ENCODE measurements at regions not wholly inside any gene's neighbourhood (a gene's known extent, or its start where the extent isn't known, plus 50 kb on each side); places are given as distances from the start of the nearest gene placed in this dataset.
"Not testable (repeated sequence)": the region's sequence is repeated elsewhere in the genome, so short reads cannot be mapped to it uniquely, and the experiment has no call there.

DNA sequence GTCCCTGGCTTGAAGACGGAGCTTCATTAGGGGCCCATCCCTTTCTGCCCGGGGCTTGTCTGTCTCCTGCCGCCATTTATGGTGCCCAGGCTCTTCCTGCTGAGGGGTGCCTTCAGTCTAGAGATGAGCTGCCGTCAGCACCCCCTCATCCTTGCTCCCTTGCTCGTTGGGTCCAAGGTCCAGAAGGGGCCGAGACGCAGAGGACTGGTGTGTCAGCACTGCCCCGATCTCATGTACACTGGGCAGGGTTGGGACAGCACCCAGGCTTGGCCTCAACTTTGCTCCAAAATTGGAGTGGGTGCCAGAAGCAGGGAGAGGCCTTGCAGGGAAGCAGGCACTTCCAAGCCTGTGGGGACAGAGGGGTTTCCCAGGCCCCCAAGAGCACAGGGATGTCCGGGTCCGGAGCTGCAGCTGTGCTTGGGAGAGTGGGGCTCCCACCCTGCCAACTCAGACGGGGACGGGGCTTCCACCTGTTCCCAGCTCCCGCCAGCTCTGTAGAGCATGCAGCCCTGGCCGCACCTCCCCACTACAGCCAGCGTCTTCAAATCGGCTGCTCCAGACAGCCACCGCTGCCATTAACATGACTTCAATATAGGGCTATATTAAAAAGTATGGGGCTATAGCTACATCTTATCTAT, 488.8 kb downstream of the TENT5A start:
- DNase-seq (ENCODE audit: insufficient read length) (no peak), FAIRE-seq (no peak)
- TF ChIP-seq POLR2AphosphoS5 (IDR thresholded peaks at IDR 0.05; ENCODE audit: low read depth, low read length): no peak

DNA sequence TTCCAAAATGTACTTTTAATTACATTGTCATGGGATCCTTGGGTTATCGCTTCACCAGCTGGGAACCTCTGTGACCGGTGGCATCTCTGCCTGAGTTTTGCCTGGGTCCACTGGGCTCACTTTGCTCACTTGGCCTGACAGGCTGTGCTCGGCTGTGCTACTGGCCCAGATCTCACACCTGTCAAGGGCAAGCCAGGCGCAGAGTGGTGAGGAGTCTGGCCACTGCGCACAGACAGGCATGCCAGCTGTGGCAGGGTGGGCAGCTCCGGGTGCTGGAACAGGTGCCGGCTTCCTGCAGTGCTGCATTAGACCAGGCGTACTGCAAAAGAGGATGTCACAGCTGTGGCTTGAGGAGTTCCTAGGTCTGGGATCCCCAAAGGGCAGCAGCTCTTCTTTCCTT, 489.8 kb downstream of the TENT5A start:
- FAIRE-seq: no peak
- DNase-seq (ENCODE audit: insufficient read length): no peak
- no peak for TF ChIP-seq POLR2AphosphoS5 (IDR thresholded peaks at IDR 0.05; ENCODE audit: low read depth, low read length)
- TF ChIP-seq TAF1 (IDR thresholded peaks at IDR 0.05; ENCODE audit: borderline replicate concordance, low read depth, low read length): no peak
- no peak for TF ChIP-seq POLR2A (IDR thresholded peaks at IDR 0.05; ENCODE audit: low read depth, low read length)

DNA sequence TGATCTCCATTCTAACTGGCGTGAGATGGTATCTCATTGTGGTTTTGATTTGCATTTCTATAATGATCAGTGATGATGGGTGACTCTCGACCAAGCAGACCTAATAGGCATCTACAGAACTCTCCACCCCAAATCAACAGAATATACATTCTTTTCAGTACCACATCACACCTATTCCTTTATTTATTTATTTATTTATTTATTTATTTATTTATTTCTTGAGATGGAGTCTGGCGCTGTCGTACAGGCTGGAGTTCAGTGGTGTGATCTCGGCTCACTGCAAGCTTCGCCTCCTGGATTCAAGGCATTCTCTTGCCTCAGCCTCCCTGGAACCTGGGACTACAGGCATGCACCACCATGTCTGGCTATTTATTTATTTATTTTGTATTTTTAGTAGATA, 496.3 kb downstream of the TENT5A start:
- not testable (repeated sequence) for DNase-seq (ENCODE audit: insufficient read length); FAIRE-seq

DNA sequence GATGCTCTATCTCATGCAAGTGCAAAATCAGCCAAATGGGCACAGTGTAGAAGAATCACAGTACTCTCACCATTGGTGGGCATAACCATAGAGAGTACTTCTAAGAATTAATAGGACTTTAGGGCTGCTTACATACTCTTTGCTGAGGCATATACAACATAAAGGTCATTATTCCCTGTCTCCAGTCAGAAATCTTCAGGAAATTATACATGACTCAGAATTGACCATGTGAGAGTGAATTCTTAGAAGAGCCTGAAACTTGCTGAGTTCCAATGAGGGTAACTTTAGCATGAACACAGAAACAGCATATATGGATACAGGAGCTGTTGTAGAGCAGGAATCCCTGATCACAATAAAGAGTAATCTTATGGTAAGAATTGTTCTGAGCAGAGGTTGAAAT, 498.7 kb downstream of the TENT5A start:
- FAIRE-seq: no peak
- TF ChIP-seq TAF1 (IDR thresholded peaks at IDR 0.05; ENCODE audit: borderline replicate concordance, low read depth, low read length): no peak
- TF ChIP-seq POLR2A (IDR thresholded peaks at IDR 0.05; ENCODE audit: low read depth, low read length): no peak
- no peak for TF ChIP-seq POLR2AphosphoS5 (IDR thresholded peaks at IDR 0.05; ENCODE audit: low read depth, low read length)
- DNase-seq (ENCODE audit: insufficient read length): no peak

DNA sequence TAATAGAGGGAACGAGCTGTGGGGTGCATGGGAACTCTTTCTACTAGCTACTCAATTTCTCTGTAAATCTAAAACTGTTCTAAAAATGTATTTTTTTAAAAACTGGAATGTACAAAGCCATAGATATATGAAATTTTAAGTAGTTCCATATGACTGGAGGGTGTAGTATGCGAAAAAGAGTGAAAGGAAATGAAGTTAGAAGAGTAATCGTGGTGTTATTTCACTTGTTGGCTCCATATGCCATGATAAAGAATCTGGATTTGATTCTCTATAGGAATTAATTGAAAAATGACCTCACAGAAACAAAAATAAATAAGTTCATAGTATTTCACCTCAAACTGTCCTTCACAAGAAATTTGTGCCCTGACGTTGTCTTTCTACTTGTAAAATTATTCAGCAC, 500.2 kb downstream of the TENT5A start:
- FAIRE-seq (no peak), DNase-seq (ENCODE audit: insufficient read length) (no peak)
- TF ChIP-seq TAF1 (IDR thresholded peaks at IDR 0.05; ENCODE audit: borderline replicate concordance, low read depth, low read length): no peak
- TF ChIP-seq POLR2A (IDR thresholded peaks at IDR 0.05; ENCODE audit: low read depth, low read length): no peak
- no peak for TF ChIP-seq POLR2AphosphoS5 (IDR thresholded peaks at IDR 0.05; ENCODE audit: low read depth, low read length)

DNA sequence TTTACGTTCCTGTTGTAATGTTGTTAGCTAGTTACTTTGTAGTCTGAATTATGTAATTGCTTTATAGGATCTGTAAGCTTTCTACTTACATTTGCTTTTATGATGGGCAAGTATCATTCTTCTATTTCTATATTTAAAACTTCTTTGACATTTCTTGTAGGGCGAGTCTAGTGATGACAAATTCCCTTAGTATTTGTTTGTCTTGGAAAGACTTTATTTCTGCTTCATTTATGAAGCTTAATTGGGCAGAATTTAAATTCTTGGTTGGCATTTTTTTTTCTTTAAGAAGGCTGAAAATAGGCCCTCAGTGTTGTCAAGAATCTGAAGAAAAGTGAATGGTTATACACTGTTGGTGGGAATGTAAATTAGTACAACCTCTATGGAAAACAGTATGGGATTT, 506.3 kb downstream of the TENT5A start:
- TF ChIP-seq POLR2AphosphoS5 (IDR thresholded peaks at IDR 0.05; ENCODE audit: low read depth, low read length) (no peak), POLR2A (IDR thresholded peaks at IDR 0.05; ENCODE audit: low read depth, low read length) (no peak), TAF1 (IDR thresholded peaks at IDR 0.05; ENCODE audit: borderline replicate concordance, low read depth, low read length) (no peak)
- DNase-seq (ENCODE audit: insufficient read length) (no peak), FAIRE-seq (no peak)

DNA sequence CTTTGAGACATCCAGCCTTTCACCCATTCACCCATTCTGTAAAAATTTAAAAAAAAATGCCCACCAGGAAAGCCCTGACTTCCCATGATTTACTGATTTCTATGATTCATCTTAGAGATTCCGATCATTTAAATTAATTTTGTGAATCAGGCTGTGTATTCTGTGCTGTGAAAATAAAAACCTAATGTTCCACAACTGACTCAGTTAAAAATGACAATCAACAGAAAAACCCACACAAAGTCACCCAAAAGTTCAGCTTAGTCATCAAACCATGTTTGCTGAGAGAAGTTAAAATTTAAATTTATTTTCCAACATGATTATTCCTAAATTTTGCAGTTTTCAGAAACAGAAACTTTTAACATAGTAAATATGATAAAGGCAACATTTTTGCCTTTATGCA, 509.9 kb downstream of the TENT5A start:
- DNase-seq (ENCODE audit: insufficient read length) (no peak), FAIRE-seq (no peak)
- TF ChIP-seq POLR2A (IDR thresholded peaks at IDR 0.05; ENCODE audit: low read depth, low read length): no peak
- TF ChIP-seq POLR2AphosphoS5 (IDR thresholded peaks at IDR 0.05; ENCODE audit: low read depth, low read length): no peak
- TF ChIP-seq TAF1 (IDR thresholded peaks at IDR 0.05; ENCODE audit: borderline replicate concordance, low read depth, low read length): no peak

DNA sequence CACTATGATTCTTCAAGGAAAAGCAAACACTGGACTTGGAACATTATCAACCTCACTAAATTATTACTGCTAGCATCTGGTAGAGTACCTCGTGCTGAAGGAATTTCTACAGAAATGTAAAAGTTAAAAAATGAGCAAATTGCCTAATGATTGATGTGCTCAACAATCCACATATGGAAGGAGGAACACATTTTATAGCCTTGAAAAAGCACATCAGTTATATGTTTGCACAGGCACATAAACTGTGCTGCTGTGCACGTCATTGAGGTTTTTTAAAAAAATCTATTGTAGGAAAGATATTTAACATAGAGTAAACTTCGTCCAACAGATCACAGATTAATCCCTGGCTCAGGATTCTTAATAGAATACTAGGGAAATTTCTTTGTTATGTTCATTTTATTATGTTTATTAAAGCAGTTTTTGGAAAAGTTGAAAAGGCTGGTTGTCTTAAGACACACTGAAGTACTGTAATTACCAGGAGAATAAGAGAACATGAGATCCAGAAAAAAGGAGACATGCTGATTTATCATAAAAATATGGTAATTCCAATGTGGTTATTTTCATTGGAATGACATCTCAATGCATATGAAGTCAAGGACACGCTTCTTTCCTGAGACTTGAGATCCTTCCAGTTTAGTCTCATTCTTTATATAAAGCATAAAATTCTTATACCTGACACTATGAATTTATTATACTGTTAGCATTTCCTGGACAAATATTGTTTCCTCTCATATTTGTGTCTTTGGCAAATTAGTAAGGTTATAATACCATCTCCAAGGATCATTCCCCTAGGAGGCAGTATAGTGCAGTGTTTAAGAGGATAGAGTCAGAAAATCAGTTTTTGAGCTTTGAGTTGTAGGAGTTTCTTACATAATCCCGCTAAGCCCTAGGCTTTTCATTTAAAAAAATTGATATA, 511.1 kb downstream of the TENT5A start:
- no peak for FAIRE-seq
- TF ChIP-seq POLR2AphosphoS5 (IDR thresholded peaks at IDR 0.05; ENCODE audit: low read depth, low read length): no peak
- TF ChIP-seq TAF1 (IDR thresholded peaks at IDR 0.05; ENCODE audit: borderline replicate concordance, low read depth, low read length): no peak
- no peak for TF ChIP-seq POLR2A (IDR thresholded peaks at IDR 0.05; ENCODE audit: low read depth, low read length)
- DNase-seq (ENCODE audit: insufficient read length): no peak

DNA sequence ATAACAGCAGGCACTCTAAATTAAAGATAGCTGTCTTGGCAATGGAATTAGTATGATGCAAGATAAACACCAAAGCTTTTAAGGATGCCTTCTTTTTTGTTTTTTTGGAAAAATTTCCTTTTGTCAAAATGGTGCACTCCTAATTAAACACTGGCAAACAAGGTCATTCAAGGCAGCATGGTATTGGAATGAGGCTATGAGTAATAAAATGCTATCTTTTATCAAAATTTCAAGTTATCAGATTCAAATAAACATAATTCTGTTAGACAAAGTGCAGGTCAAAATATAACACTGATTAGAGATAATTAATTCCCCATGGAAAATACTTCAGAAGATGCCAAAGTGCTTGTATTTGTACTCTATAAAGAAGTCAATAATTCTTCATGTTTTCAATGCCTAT, 514.1 kb downstream of the TENT5A start:
- DNase-seq (ENCODE audit: insufficient read length): no peak
- TF ChIP-seq POLR2AphosphoS5 (IDR thresholded peaks at IDR 0.05; ENCODE audit: low read depth, low read length): no peak
- TF ChIP-seq POLR2A (IDR thresholded peaks at IDR 0.05; ENCODE audit: low read depth, low read length): no peak
- no peak for TF ChIP-seq TAF1 (IDR thresholded peaks at IDR 0.05; ENCODE audit: borderline replicate concordance, low read depth, low read length)
- FAIRE-seq: no peak

DNA sequence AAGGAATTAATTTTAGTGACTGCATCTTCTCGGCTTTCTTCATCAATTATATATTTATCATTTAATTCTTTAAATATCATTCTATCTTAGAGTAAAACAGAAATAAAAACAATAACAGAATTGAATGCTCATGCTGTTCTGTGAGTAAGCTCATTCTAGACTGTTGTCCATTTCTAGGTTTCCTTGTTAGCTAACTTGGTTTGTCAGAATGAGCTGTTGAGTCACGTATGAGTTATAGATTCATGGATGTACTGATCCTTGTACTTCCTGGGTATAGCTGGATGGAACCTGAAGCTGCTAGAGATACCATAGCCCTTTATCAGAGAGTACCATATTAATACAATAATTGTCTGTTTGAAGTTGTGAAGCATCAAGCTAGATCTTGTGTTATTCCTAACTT, 515.3 kb downstream of the TENT5A start:
- TF ChIP-seq POLR2A (IDR thresholded peaks at IDR 0.05; ENCODE audit: low read depth, low read length) (no peak), TAF1 (IDR thresholded peaks at IDR 0.05; ENCODE audit: borderline replicate concordance, low read depth, low read length) (no peak), POLR2AphosphoS5 (IDR thresholded peaks at IDR 0.05; ENCODE audit: low read depth, low read length) (no peak)
- FAIRE-seq (no peak), DNase-seq (ENCODE audit: insufficient read length) (no peak)

DNA sequence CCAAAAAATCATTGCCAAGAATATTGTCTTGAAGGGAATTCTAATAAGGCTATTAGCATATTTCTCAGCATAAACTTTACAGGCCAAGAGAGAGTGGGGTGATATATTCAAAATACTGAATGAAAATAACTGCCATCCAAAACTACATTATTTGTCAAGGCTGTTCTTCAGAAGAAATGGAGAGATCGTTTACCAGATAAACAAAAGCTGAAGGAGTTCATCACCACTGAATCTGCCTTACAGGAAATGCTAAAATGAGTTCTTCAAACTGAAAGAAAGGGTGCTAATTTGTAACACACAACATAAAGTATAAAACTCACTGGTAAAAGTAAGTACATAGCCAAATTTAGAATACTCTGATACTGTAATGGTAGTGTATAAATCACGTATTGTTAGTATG, 517.0 kb downstream of the TENT5A start:
- TF ChIP-seq TAF1 (IDR thresholded peaks at IDR 0.05; ENCODE audit: borderline replicate concordance, low read depth, low read length): no peak
- FAIRE-seq (no peak), DNase-seq (ENCODE audit: insufficient read length) (no peak)

DNA sequence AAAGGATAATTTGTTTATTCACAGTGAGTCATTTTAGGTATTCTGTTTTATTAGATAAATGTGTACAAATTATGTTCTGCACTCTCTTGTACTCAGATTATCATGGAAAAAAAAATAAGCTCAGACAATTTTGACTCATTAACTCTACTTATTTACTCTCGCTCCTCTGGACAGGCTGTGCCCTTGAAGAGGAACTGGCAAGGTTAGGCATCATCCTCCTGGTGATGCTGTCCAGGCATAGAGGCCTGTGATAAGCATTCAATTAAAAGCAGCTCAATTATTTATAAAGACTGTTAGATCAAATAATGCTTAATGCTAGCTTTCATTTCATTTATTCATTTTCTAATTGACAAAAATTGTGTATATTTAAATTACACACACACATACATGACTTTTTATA, 518.5 kb downstream of the TENT5A start:
- FAIRE-seq (no peak), DNase-seq (ENCODE audit: insufficient read length) (no peak)
- TF ChIP-seq POLR2AphosphoS5 (IDR thresholded peaks at IDR 0.05; ENCODE audit: low read depth, low read length) (no peak), TAF1 (IDR thresholded peaks at IDR 0.05; ENCODE audit: borderline replicate concordance, low read depth, low read length) (no peak), POLR2A (IDR thresholded peaks at IDR 0.05; ENCODE audit: low read depth, low read length) (no peak)
